B cell (primary cell): ENCODE measurements at regions not wholly inside any gene's neighbourhood (a gene's known extent, or its start where the extent isn't known, plus 50 kb on each side); places are given as distances from the start of the nearest gene placed in this dataset.

Experiments
- EZH2 ChIP-seq: IDR thresholded peaks from 2 replicates; pipeline ENCODE4 v1.6.1; 2012; ENCODE audit warnings: borderline replicate concordance, low read depth, mild to moderate bottlenecking, moderate library complexity, low read length; ENCODE audit not compliant: insufficient read depth, poor library complexity, severe bottlenecking
- TF ChIP-seq, protein P1 (sequence below): fragments of 200-600 bp; IDR thresholded peaks from one replicate; pipeline ENCODE4 v1.8.0; 2022; ENCODE audit warnings: antibody characterized with exemption, mild to moderate bottlenecking

DNA sequence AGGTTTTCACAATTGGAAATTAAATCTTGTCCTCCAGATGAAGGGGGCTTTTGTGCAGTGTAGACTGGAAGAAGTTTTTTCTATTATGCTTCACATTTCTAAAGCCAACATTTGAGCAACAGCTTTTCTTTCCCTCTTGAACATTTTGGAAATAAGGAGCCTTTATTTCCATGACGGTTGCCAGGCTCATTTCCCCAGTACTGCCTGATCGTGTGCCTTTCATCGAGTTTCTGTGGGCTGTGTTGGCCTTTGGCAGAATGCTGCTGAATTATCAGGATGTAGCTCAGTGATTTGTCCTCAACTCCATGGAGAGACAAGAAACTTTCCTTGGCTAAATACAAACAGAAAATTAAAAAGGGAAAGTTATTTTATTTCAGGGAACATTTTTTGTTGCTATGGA lies 314.8 kb upstream of the LRRC3B start:
- TF ChIP-seq, protein P1, sequence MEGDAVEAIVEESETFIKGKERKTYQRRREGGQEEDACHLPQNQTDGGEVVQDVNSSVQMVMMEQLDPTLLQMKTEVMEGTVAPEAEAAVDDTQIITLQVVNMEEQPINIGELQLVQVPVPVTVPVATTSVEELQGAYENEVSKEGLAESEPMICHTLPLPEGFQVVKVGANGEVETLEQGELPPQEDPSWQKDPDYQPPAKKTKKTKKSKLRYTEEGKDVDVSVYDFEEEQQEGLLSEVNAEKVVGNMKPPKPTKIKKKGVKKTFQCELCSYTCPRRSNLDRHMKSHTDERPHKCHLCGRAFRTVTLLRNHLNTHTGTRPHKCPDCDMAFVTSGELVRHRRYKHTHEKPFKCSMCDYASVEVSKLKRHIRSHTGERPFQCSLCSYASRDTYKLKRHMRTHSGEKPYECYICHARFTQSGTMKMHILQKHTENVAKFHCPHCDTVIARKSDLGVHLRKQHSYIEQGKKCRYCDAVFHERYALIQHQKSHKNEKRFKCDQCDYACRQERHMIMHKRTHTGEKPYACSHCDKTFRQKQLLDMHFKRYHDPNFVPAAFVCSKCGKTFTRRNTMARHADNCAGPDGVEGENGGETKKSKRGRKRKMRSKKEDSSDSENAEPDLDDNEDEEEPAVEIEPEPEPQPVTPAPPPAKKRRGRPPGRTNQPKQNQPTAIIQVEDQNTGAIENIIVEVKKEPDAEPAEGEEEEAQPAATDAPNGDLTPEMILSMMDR, result no peak
- no peak for TF ChIP-seq EZH2
